SKM-1 (cell line): ENCODE measurements at regions not wholly inside any gene's neighbourhood (a gene's known extent, or its start where the extent isn't known, plus 50 kb on each side); places are given as distances from the start of the nearest gene placed in this dataset.
"Not testable (repeated sequence)": the region's sequence is repeated elsewhere in the genome, so short reads cannot be mapped to it uniquely, and the experiment has no call there.

Experiments
- DNase-seq: peaks from one replicate; lab custom pipeline; 2025; ENCODE audit not compliant: unreplicated experiment; lab: John Stamatoyannopoulos, UW

DNA sequence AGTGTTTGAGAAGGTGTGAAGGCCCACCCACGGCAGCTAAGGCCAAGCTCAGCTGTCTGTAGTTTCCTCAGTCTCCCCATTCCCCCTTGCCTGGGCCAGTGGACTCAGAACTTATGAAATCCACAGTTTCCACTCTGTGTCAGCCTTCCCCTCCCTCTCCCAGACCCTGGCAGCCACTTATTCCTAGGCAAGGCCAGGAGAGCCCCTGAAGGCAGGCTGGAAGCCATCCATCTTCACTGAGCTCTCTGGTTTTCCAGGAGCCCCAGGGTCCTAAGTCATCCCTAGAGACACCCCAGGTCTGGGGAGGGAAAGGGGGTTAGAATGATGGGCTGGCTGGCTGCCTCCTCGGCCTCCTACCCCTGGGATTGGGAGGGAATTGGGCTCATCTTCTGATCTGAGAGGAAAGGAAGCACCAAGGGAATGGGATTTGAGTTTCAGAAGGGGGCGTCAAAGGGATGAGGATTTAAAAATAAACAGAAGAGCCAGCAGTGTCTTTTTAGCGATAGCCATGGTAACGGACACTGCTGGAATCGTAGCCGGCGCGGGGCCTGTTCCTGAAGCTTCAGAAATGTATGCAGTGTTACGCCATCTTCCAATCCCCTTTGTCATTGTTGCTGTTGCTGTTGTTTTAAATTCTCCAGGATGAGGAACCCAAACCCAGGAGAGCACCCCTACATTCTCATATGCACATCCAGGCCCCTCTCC is 561.1 kb upstream of the CADM1 start:
- no peak for DNase-seq

DNA sequence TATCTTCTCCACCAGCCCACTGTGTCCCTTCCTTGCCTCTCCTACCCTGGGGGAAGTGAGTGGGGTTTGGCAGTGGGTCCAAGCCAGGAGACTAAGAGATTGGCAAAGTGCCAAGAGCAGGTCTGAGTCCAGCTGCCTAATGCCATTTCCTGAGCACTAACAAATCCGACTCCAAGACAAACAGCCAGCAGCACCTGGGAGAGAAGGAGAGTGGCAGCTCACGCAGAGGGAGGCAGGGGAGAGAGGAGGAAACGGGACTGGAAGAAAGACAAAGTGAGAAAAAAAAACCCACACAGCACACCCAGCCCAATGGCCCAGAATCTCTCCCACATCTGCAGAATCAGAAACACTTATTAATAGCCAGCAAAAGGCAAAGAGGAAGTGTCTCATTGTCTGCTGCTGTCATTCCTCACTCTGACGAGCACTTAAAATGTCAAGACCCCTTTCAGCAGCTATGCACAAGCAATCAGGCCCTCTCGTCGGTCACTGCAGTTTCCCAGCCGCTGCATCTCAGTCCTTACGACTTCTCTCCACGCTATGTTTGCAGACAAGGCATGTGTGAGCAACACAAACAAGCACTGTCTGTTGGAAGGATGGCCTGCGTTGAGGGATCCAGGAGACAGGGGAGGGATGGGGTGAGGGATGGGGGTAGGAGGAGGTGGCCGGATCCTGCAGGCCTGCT is 558.4 kb upstream of the CADM1 start:
- no peak for DNase-seq

DNA sequence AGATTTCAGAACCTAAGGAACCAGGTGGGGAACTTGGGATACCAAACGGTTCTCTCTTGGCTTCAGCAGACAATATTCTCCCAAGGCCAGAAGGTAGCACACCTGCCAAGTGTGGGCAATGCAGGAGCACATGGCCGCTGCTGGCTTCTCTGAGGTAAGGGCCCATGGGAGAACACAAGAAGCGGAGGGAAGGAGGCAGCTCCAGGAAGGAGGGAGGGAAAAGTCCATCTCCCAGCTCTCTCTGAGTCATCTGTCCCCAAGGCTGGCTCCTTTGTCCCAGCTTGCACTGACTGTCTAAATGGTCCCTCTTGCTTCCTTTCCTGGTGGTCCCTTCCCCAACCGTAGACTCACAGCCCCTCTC is 557.9 kb upstream of the CADM1 start:
- DNase-seq, result no peak

DNA sequence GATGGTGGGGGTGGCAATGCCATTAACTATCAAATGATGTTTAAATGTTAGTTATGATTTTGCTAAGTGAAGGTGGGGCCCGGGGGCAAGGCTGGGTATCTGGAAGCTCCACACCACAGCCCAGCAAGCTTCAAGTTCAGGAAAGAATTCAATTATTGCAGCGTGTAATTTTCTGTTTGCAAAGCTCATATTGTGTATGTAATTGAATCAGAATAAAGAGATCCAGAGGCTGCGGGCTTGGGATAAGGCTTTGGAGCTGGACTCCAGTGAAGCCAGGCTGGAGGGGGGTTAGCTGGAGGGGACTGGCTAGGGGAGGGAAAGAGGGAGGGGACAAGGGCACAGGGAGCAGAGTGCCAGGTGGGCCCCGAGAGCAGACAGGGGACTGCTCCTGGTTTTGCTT is 557.1 kb upstream of the CADM1 start:
- no peak for DNase-seq

DNA sequence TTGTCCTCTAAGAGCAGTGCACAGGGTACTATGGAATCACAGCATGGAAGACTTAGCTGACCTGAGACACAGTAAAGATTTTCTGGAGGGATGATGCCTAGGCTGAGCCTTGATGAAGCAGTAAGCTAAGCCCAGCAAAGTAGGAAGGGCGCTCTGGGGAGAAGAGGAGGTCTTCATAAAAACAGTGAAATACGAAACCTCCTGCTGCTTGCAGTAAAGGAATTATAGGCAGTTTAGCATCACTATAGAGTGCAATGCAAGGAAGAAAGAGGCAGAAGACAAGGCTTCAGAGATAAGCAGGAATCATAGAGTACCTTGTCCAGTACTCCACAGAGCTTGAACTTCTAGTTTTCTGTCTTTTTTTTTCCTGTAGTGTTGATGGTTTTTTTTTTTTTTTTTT is 555.7 kb upstream of the CADM1 start:
- DNase-seq, result no peak

GRCh38 chr11:116057000-116057399 is 552.8 kb upstream of the CADM1 start:
- no peak for DNase-seq

DNA sequence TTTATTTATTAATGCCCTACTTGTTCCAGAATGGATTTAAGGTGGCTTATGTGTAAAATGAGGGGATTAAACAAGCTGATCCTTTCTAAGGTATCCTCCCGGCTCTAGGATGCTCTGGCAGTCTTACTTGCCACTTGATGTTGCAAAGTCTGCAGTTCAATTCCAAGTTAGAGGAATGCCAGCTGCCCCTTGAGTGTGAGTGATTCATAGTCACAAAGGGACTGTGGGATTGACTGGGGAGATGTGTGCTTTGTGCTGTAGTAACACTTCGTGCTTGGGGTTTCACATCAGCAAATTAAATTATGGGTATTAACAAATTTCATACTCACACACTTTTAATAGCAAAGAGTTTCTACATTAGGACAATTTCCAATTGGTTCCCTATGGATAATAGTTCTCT is 550.8 kb upstream of the CADM1 start:
- DNase-seq, result no peak

GRCh38 chr11:116053548-116053919 is 549.3 kb upstream of the CADM1 start:
- no peak for DNase-seq

- DNase-seq, result no peak
These were observed 548.7 kb upstream of the CADM1 start for GRCh38 chr11:116052603-116053547.

DNA sequence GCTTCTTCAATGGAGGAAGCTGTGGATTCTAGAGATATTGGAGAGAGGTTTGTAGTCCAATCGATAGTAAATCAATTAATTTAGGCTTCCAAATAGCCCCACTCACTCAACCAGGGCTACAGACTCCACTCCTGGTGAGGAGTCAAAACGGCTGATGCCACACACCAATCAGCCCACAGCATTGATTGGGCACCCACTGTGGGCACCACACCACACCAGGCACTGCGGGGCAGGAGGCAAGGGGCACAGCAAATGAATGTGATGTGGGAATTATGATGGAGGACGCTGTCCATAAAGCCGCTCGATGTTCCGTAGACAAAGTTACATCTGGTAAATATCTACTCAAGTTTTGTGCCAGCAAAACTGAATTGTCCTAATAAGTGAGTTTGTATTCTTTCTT is 547.3 kb upstream of the CADM1 start:
- DNase-seq, result no peak

- DNase-seq, result no peak
These were observed 545.2 kb upstream of the CADM1 start for GRCh38 chr11:116049383-116049782.

- DNase-seq, result no peak
These were observed 541.9 kb upstream of the CADM1 start for GRCh38 chr11:116046127-116046526.

GRCh38 chr11:116044941-116045340 is 540.7 kb upstream of the CADM1 start:
- DNase-seq, result no peak

- no peak for DNase-seq
These were observed 540.3 kb upstream of the CADM1 start for GRCh38 chr11:116044520-116044919.

DNA sequence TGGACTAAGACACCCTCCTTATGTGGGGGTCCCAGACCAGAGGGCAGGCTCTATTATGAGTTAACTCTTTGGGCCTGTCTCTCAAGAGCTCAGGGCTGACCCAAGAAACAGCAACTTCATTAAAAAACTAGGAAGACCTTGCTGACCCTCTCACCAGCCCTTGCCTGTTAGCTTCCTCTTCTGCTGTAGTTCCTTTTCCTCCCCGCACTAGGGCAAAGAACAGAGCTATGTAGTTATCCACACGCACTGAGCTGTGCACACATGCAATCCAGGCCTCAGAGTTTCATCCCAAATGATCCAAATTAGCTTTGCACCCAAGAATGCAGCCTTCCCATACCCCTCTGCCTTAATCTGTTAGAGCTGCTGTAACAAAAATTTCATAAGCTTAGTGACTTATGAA is 539.6 kb upstream of the CADM1 start:
- DNase-seq, result peak; percentile 43

DNA sequence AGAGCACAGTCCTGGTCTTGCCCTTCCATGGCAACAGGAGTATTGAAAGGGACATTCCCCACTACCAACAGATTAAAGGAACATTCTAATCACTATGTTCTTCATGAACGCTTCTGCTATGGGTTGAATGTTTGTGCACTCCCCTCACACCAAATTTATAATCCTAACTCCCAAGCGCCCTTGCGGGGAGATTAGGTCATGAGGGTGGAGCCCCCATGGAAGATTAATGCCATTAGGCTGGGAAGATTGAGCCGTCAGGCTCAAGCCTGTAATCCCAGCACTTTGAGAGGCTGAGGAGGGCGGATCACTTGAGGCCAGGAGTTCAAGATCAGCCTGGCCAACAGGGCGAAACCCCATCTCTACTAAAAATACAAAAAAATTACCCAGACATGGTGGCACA is 538.8 kb upstream of the CADM1 start:
- not testable (repeated sequence) for DNase-seq

DNA sequence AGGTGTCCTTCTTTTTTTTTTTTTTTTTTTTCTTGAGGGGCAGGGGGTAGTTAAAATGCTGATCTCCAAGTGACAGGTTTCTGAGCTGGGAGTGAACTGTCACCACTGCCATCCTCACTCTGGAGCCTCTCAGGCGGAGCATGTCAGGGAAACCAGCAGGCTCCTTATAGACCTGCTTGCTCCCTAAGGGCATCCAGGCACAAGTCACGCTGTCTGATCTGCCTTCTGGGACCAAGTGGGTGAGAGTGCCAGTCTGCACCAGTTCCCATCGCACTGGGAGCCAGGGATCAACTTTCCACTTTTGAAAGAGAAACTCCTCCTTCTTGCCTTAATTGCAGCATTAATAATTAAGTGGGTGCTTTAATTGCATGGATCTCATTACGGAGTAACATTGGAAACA is 537.9 kb upstream of the CADM1 start:
- no peak for DNase-seq

DNA sequence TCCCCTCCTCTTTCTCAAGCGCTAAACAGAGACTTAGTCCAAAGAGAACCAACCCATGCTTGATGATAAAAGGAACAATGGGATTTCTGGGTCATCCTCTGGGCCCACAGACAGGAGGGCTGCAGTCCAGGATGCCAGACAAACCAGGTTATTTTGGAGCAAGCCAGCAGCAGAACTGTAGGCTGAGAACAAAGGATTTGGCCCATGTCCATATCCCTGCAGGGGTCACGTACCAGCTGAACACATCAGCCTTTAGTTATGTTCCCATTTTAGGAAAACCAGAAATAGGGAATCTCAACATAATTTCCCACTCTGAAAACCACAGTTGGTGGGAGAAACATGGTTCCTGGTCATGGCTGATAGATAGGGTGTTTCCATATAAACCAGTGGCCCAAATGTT is 533.6 kb upstream of the CADM1 start:
- DNase-seq, result no peak

DNA sequence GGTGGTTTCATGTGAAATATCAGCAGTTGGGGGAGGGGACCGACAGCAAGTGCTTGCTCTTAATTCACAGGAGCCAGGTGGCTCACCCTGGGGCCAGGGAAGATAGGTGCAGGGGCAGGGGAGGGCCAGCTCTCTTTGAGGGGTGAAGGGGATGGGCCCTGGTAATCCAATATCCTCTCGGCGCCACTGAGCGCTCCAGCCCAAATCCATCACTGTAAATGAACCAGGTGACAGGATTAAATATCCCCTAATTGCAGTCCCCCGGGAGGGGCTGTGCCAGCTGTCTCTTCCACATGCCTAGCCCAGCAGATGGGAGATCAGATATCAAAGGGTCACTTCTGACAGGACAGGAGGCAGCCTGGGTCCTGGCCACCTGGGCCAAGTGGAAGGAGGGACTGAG is 531.8 kb upstream of the CADM1 start:
- no peak for DNase-seq

- no peak for DNase-seq
These were observed 529.8 kb upstream of the CADM1 start for GRCh38 chr11:116033931-116034553.

- DNase-seq, result no peak
These were observed 526.6 kb upstream of the CADM1 start for GRCh38 chr11:116030697-116031331.
